Mammary epithelial cell (primary cell): ENCODE measurements at regions not wholly inside any gene's neighbourhood (a gene's known extent, or its start where the extent isn't known, plus 50 kb on each side); places are given as distances from the start of the nearest gene placed in this dataset.

Experiments
- CTCF ChIP-seq, 2 donors: IDR thresholded peaks in 1 of 2; conservative IDR thresholded peaks in 1 of 2; 2 replicates each; pipeline ENCODE4 v1.5.1; 2011 to 2012; ENCODE audit warnings: inconsistent platforms in 2 of 2, low read length in 2 of 2, mild to moderate bottlenecking in 2 of 2, control low read depth in 1 of 2, low read depth in 1 of 2; ENCODE audit not compliant: insufficient read depth in 1 of 2; ENCODE audit errors: extremely low read depth in 1 of 2
- EZH2 ChIP-seq: IDR thresholded peaks from 2 replicates; pipeline ENCODE4 v1.6.1; 2012; ENCODE audit warnings: low read length, inconsistent platforms, borderline replicate concordance

- TF ChIP-seq CTCF (conservative IDR thresholded peaks at IDR 0.05 in 1 of 2, IDR thresholded peaks at IDR 0.05 in 1 of 2; ENCODE audit: extremely low read depth in 1 of 2, insufficient read depth in 1 of 2, low read depth in 1 of 2, low read length in 2 of 2) (no peak), EZH2 (no peak)
Measured at GRCh38 chr6:14287707-14288106, 170.1 kb downstream of the CD83 start.
